ENCODE measurements at regions not wholly inside any gene's neighbourhood (a gene's known extent, or its start where the extent isn't known, plus 50 kb on each side); places are given as distances from the start of the nearest gene placed in this dataset.
"Not testable (repeated sequence)": the region's sequence is repeated elsewhere in the genome, so short reads cannot be mapped to it uniquely, and the experiment has no call there.

DNA sequence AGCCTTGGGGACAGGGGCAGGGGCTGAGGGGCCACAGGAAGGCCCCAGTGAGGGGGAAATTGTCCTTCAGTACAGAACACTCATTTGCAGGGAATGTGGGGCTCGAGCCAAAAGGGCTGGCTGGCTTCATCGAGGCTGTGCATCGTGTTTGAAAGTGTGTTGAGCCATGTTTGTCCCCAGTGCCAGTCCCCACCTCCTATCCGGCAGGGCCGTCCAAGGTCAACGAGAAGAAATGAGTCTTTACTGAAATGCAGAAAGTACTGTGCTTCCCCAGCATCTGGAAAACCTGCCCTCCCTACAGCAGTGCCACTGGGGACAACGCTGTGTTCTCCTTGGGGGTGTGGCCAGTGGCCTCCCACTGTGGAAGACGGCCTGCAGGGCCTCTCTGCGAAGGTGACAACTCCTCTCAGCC lies 214.1 kb downstream of the KLF6 start:
- Histone ChIP-seq H3K9me3 (ENCODE audit: insufficient read depth, low read depth, low read length) (no peaks in the 10 kb centered on the region), H3K9ac (ENCODE audit: low read depth, low read length) (no peak overlapping the region), H3K27me3 (ENCODE audit: insufficient read depth, low read length) (no peaks in the 10 kb centered on the region), H3K36me3 (ENCODE audit: insufficient read depth, low read length) (no peaks in the 10 kb centered on the region), H3K4me3 (ENCODE audit: low read length) (no peak overlapping the region), H3K4me1 (ENCODE audit: insufficient read depth, low read length) (no peaks in the 10 kb centered on the region), H3K27ac (ENCODE audit: low read depth, low read length) (no peak overlapping the region)
- 82% methylated on average over 9 of the region's 9 CpGs for WGBS

DNA sequence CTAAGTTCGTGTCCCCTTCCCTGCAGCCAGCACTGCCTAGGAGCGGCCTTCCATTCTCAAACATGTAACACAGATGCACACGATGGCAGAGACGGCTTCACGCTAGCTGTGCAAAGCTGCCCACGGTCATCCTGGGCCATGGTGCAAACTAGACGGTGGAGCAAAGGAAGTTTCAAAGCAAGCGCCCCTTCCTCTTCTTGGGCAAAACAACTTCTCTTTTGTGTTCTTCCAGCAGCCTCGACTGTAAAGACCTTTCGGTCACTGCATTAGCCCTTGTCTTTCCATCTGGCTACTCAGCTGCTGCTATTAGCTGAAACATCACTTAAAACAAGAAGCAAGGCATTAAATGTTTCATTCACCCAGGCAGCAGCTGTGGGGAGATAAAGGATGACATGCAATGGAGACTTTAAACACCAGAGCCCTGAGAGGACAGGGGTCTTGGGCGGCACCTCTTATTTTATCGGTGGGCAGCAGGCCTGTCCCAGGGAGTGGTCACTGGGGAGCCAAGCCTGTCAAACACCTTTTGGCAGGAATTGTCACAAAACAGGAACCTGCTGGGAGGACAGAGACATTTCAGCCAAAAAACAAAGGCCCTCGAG lies 214.8 kb downstream of the KLF6 start:
- WGBS: 94% methylated on average over 13 of the region's 13 CpGs
- Histone ChIP-seq H3K36me3 (ENCODE audit: insufficient read depth, low read length) (no peaks in the 10 kb centered on the region), H3K4me1 (ENCODE audit: insufficient read depth, low read length) (no peaks in the 10 kb centered on the region), H3K9ac (ENCODE audit: low read depth, low read length) (no peak overlapping the region), H3K9me3 (ENCODE audit: insufficient read depth, low read depth, low read length) (no peaks in the 10 kb centered on the region), H3K4me3 (ENCODE audit: low read length) (no peak overlapping the region), H3K27me3 (ENCODE audit: insufficient read depth, low read length) (no peaks in the 10 kb centered on the region), H3K27ac (ENCODE audit: low read depth, low read length) (no peak overlapping the region)

DNA sequence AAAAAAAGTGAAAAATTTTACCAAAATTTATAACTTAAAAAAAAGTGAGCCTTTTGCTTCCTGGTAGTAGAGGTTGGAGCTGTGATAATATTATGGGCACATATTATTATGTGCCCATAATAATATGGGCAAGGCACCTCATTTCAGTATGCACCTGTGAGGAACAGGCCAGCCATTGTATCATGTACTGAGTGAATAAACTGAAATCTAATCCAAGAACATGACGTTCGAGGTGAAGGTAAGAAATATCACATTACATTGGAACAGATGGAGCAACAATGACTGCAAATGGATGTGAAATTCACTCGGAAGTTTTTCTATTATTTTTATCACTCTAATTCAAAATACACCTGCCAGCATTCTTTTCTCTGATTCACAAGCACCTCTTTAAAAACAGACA lies 216.0 kb downstream of the KLF6 start:
- Histone ChIP-seq H3K4me1 (ENCODE audit: insufficient read depth, low read length) (no peaks in the 10 kb centered on the region), H3K27me3 (ENCODE audit: insufficient read depth, low read length) (no peaks in the 10 kb centered on the region), H3K36me3 (ENCODE audit: insufficient read depth, low read length) (no peaks in the 10 kb centered on the region), H3K27ac (ENCODE audit: low read depth, low read length) (no peak overlapping the region), H3K9me3 (ENCODE audit: insufficient read depth, low read depth, low read length) (no peaks in the 10 kb centered on the region), H3K9ac (ENCODE audit: low read depth, low read length) (no peak overlapping the region), H3K4me3 (ENCODE audit: low read length) (no peak overlapping the region)
- WGBS: 90% methylated on average over 3 of the region's 3 CpGs

DNA sequence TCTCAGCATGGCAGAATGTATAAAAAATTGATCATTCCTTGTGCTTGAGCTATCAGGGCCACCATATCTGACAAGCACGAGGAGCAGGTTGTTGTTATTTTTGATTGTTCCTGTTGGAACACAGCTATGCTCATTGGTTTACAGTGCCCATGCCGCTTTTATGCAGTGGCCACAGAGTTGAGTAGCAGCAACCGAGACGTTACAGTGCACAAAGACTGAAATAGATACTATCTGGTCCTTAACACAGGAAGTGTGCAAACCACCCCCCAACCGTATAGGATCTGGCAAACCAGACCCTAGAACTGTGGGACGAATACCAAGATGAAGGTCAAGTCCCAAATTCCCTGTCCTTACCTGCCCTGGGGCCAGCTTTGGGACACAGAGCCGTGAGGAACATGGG lies 216.6 kb downstream of the KLF6 start:
- H3K4me3 ChIP-seq (ENCODE audit: low read length): no peak overlapping the region
- no peaks in the 10 kb centered on the region for H3K36me3 ChIP-seq (ENCODE audit: insufficient read depth, low read length)
- H3K27me3 ChIP-seq (ENCODE audit: insufficient read depth, low read length): no peaks in the 10 kb centered on the region
- no peak overlapping the region for H3K9ac ChIP-seq (ENCODE audit: low read depth, low read length)
- WGBS: 96% methylated on average over 7 of the region's 7 CpGs
- no peak overlapping the region for H3K27ac ChIP-seq (ENCODE audit: low read depth, low read length)
- H3K9me3 ChIP-seq (ENCODE audit: insufficient read depth, low read depth, low read length): no peaks in the 10 kb centered on the region
- no peaks in the 10 kb centered on the region for H3K4me1 ChIP-seq (ENCODE audit: insufficient read depth, low read length)

DNA sequence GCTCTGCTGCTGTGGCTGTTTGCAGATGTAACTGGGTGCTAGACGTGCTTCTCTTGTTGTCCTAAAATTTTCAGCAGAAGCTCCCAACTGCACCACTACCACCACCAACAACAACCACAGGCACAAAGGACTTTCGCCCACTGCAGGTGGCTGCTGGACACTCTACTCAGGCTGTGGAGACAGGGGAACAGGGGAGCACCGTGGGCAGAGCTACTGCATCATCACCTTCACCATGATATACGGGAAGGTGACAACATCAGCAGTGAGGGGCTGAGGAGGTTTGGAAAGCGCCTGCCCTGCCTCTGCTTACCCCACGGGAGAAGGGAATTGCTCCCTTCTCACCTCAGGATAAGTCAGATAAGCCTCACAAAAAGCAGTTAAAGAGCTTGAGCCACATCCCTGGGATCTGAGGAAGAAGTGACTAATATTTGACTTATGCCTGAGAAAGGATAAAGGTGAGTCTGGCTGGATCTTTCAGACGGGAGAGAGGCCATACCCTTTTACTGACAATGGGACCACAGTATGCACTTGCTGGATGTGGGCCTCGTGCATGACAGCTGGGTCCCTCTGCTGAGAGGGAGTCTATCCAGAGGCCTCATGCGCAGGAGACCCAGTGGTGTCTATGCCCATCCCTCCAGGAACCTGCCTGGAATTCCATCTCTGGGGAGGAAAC lies 217.6 kb downstream of the KLF6 start:
- H3K27ac ChIP-seq (ENCODE audit: low read depth, low read length): no peak overlapping the region
- H3K4me1 ChIP-seq (ENCODE audit: insufficient read depth, low read length): no peaks in the 10 kb centered on the region
- H3K4me3 ChIP-seq (ENCODE audit: low read length): no peak overlapping the region
- no peaks in the 10 kb centered on the region for H3K27me3 ChIP-seq (ENCODE audit: insufficient read depth, low read length)
- WGBS: 93% methylated on average over 9 of the region's 9 CpGs
- no peaks in the 10 kb centered on the region for H3K9me3 ChIP-seq (ENCODE audit: insufficient read depth, low read depth, low read length)
- no peak overlapping the region for H3K9ac ChIP-seq (ENCODE audit: low read depth, low read length)
- no peaks in the 10 kb centered on the region for H3K36me3 ChIP-seq (ENCODE audit: insufficient read depth, low read length)

DNA sequence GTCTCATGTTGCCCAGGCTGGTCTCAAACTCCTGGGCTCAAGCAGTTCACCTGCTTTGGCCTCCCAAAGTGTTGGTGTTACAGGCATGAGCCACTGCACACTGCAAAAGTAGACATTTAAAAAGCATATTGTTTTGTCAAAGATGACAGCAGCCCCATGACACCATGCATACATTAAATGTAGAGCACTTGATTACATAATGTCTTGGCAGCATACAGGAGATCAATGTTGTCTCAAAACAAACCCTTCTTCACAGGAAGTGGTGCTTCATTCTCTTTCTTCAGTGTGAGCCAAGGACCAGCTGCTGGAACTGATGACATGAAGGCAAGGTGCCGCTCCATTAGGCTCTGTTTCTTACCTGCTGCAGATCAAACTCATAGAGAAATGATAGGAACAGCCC lies 218.4 kb downstream of the KLF6 start:
- Histone ChIP-seq H3K9ac (ENCODE audit: low read depth, low read length) (no peak overlapping the region), H3K9me3 (ENCODE audit: insufficient read depth, low read depth, low read length) (no peaks in the 10 kb centered on the region), H3K27me3 (ENCODE audit: insufficient read depth, low read length) (no peaks in the 10 kb centered on the region), H3K4me3 (ENCODE audit: low read length) (no peak overlapping the region), H3K36me3 (ENCODE audit: insufficient read depth, low read length) (no peaks in the 10 kb centered on the region), H3K27ac (ENCODE audit: low read depth, low read length) (no peak overlapping the region), H3K4me1 (ENCODE audit: insufficient read depth, low read length) (no peaks in the 10 kb centered on the region)
- 94% methylated on average over 1 of the region's 1 CpG for WGBS

DNA sequence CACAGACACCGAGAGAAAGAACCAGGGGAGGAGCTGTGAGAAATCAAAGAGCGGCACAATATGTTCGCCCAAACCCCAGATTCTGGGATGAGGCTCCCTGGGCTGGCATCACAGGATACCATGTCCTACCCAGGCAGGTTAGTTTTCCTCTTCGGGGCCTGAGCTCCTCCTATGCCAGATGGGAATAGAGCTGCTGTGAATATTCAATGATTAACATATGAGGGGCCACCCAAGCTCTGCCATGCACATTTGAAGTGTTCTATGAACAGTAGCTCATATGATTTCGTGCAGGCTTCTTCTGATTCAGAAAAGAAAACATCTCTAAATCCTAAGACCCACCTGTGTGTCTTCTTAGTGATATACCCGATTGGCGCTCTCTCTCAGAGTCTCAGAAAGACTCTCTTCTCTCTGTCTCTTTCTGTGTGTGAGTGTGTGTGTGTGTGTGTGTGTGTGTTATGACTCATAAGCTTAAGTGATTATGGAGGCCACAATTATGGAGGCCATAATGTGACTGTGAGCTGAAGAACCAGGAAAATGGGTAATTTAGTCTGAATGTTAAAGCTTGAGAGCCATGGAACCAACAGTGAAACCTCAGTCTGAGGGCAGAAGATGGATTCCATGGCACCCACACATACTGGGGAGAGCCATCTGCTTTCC lies 220.5 kb downstream of the KLF6 start:
- H3K9ac ChIP-seq (ENCODE audit: low read depth, low read length): no peak overlapping the region
- H3K36me3 ChIP-seq (ENCODE audit: insufficient read depth, low read length): no peaks in the 10 kb centered on the region
- H3K27me3 ChIP-seq (ENCODE audit: insufficient read depth, low read length): no peaks in the 10 kb centered on the region
- no peak overlapping the region for H3K4me3 ChIP-seq (ENCODE audit: low read length)
- 93% methylated on average over 7 of the region's 7 CpGs for WGBS
- H3K9me3 ChIP-seq (ENCODE audit: insufficient read depth, low read depth, low read length): no peaks in the 10 kb centered on the region
- H3K4me1 ChIP-seq (ENCODE audit: insufficient read depth, low read length): no peaks in the 10 kb centered on the region
- no peak overlapping the region for H3K27ac ChIP-seq (ENCODE audit: low read depth, low read length)

DNA sequence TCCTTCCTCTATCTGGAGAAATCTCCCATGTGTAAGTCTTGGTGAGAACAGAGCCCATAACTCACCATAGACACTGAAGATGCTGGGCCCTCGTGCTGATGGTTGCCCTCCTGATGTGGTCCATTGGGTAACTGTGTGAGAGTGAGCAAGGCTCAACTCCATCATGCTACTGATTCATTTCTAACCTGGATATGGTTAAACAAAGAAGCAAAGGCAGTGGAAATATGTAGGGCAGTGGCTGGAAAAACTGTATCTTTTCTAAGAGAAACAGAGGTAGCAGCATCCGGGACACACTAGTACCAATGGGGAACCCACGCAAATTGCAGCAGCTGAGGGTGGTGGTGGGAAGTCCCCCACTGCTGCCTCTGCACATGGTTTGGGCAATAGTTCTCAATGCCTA lies 221.7 kb downstream of the KLF6 start:
- Histone ChIP-seq H3K36me3 (ENCODE audit: insufficient read depth, low read length) (no peaks in the 10 kb centered on the region), H3K27me3 (ENCODE audit: insufficient read depth, low read length) (no peaks in the 10 kb centered on the region), H3K9me3 (ENCODE audit: insufficient read depth, low read depth, low read length) (no peaks in the 10 kb centered on the region), H3K27ac (ENCODE audit: low read depth, low read length) (no peak overlapping the region), H3K9ac (ENCODE audit: low read depth, low read length) (no peak overlapping the region), H3K4me3 (ENCODE audit: low read length) (no peak overlapping the region), H3K4me1 (ENCODE audit: insufficient read depth, low read length) (no peaks in the 10 kb centered on the region)
- WGBS: 94% methylated on average over 3 of the region's 3 CpGs

DNA sequence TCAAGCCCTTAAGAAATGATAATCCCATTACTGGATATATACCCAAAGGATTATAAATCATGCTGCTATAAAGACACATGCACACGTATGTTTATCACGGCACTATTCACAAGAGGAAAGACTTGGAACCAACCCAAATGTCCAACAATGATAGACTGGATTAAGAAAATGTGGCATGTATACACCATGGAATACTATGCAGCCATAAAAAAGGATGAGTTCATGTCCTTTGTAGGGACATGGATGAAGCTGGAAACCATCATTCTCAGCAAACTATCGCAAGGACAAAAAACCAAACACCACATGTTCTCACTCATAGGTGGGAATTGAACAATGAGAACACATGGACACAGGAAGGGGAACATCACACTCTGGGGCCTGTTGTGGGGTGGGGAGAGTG lies 224.4 kb downstream of the KLF6 start:
- H3K27me3 ChIP-seq (ENCODE audit: insufficient read depth, low read length); H3K27ac ChIP-seq (ENCODE audit: low read depth, low read length); H3K4me1 ChIP-seq (ENCODE audit: insufficient read depth, low read length); H3K36me3 ChIP-seq (ENCODE audit: insufficient read depth, low read length); H3K9ac ChIP-seq (ENCODE audit: low read depth, low read length); H3K4me3 ChIP-seq (ENCODE audit: low read length); H3K9me3 ChIP-seq (ENCODE audit: insufficient read depth, low read depth, low read length): not testable (repeated sequence)
- 100% methylated on average over 2 of the region's 3 CpGs for WGBS

DNA sequence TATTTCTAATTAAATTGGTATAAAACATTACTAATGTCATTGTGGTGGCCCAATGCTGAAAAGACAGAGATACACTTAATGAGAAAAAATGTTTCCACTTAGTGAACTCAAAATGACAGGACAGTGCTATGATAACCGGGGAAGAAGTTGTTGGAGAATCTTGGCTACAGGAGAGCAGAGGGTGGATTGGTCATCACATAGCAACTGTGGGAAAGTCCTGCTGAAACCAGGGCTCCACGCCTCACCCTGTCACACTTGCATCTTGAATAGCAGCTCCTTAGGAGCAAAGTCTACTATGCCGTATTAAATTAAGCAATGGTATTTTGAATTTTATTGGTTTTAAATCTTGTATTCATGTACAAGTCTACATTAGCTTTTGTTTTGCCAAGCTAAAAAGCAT lies 225.5 kb downstream of the KLF6 start:
- no peak overlapping the region for H3K27ac ChIP-seq (ENCODE audit: low read depth, low read length)
- no peaks in the 10 kb centered on the region for H3K4me1 ChIP-seq (ENCODE audit: insufficient read depth, low read length)
- no peak overlapping the region for H3K4me3 ChIP-seq (ENCODE audit: low read length)
- H3K9me3 ChIP-seq (ENCODE audit: insufficient read depth, low read depth, low read length): no peaks in the 10 kb centered on the region
- H3K9ac ChIP-seq (ENCODE audit: low read depth, low read length): no peak overlapping the region
- 95% methylated on average over 3 of the region's 3 CpGs for WGBS
- no peaks in the 10 kb centered on the region for H3K27me3 ChIP-seq (ENCODE audit: insufficient read depth, low read length)
- H3K36me3 ChIP-seq (ENCODE audit: insufficient read depth, low read length): no peaks in the 10 kb centered on the region

DNA sequence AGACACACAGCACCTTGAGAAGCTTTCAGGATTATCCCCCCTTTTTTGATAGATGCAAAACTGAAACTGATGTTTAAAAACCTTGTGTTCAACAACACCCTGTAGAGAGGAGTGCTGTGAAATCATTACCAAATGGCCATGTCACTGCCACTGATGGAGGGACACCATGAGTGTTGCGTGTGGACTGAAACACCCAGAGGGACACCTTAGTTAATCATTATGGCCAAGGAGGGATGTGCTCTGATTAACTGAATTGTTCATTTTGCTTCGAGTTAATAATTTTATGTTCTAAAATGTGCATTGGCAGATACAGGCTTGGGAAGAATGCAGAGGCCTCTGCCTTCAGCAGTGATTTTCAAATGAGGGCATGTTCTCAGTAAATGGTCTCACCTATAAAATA lies 226.0 kb downstream of the KLF6 start:
- Histone ChIP-seq H3K4me1 (ENCODE audit: insufficient read depth, low read length) (no peaks in the 10 kb centered on the region), H3K9me3 (ENCODE audit: insufficient read depth, low read depth, low read length) (no peaks in the 10 kb centered on the region), H3K27me3 (ENCODE audit: insufficient read depth, low read length) (no peaks in the 10 kb centered on the region), H3K4me3 (ENCODE audit: low read length) (no peak overlapping the region), H3K27ac (ENCODE audit: low read depth, low read length) (no peak overlapping the region), H3K9ac (ENCODE audit: low read depth, low read length) (no peak overlapping the region), H3K36me3 (ENCODE audit: insufficient read depth, low read length) (no peaks in the 10 kb centered on the region)
- 92% methylated on average over 2 of the region's 2 CpGs for WGBS
